ENCODE measurements at regions not wholly inside any gene's neighbourhood (a gene's known extent, or its start where the extent isn't known, plus 50 kb on each side); places are given as distances from the start of the nearest gene placed in this dataset.

DNA sequence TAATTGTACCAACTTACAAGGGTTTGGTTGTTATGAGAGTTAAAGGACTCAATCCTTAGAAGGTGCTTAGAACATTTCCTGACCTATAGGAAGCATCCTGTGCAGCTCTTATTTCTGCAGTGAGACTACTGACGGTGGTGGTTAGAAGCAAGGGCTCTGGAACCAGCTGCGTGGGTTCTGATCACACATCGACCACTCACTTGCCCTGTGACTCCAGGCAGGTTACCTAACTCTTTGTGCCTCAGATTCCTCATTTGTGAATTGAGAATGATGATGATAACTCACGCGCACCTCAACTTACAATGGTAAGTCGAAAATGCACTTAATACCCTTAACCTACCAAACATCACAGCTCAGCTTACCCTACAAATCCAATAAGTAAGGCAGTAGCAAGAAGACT lies 80.7 kb upstream of the SPATA12 start:
- TF ChIP-seq, protein P1, sequence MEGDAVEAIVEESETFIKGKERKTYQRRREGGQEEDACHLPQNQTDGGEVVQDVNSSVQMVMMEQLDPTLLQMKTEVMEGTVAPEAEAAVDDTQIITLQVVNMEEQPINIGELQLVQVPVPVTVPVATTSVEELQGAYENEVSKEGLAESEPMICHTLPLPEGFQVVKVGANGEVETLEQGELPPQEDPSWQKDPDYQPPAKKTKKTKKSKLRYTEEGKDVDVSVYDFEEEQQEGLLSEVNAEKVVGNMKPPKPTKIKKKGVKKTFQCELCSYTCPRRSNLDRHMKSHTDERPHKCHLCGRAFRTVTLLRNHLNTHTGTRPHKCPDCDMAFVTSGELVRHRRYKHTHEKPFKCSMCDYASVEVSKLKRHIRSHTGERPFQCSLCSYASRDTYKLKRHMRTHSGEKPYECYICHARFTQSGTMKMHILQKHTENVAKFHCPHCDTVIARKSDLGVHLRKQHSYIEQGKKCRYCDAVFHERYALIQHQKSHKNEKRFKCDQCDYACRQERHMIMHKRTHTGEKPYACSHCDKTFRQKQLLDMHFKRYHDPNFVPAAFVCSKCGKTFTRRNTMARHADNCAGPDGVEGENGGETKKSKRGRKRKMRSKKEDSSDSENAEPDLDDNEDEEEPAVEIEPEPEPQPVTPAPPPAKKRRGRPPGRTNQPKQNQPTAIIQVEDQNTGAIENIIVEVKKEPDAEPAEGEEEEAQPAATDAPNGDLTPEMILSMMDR (IDR thresholded peaks at IDR 0.05), result no peak
- no peak for TF ChIP-seq POLR2A (IDR thresholded peaks at IDR 0.05)

Measured in adrenal gland (tissue), 5 donors.